ENCODE measurements at regions not wholly inside any gene's neighbourhood (a gene's known extent, or its start where the extent isn't known, plus 50 kb on each side); places are given as distances from the start of the nearest gene placed in this dataset.

GRCh38 chr12:58976146-58976545 is 55.8 kb upstream of the LRIG3 start:
- TF ChIP-seq EZH2phosphoT487 (IDR thresholded peaks at IDR 0.05; ENCODE audit: borderline replicate concordance) (no peak), CTCF (IDR thresholded peaks at IDR 0.05 in 2 of 3, conservative IDR thresholded peaks at IDR 0.05 in 1 of 3; ENCODE audit: borderline replicate concordance in 1 of 3, insufficient read depth in 1 of 3, low read depth in 2 of 3, low read length in 2 of 3) (no peak), CEBPB (IDR thresholded peaks at IDR 0.05; ENCODE audit: low read depth) (no peak), POLR2A (IDR thresholded peaks at IDR 0.05; ENCODE audit: borderline replicate concordance, extremely low read depth, insufficient read depth, insufficient read length) (no peak), SRF (IDR thresholded peaks at IDR 0.05; ENCODE audit: low read depth) (no peak), EGR1 (IDR thresholded peaks at IDR 0.05; ENCODE audit: low read depth) (no peak)
